SK-N-SH (cell line): ENCODE measurements at regions not wholly inside any gene's neighbourhood (a gene's known extent, or its start where the extent isn't known, plus 50 kb on each side); places are given as distances from the start of the nearest gene placed in this dataset.

Experiments
- CTCF ChIA-PET: fragments of 300-600, 350-600 bp; formaldehyde crosslinking; extraction: SDS; loops from one replicate; lab custom pipeline; 2021; lab: Yijun Ruan, JAX
- POLR2A ChIA-PET: fragments of 350-600 bp; sonication (Branson Sonifier 250); formaldehyde crosslinking; extraction: SDS; loops from one replicate; lab custom pipeline; 2020; ENCODE audit warnings: antibody characterized with exemption, inconsistent platforms; lab: Yijun Ruan, JAX
- DNase-seq: peaks from one replicate; pipeline ENCODE4 v3.0.0; 2012
- H2AFZ ChIP-seq: fragments of 200-600 bp; sonication (generic); 2 replicates; pipeline ENCODE4 v1.8.1; 2016; ENCODE audit warnings: antibody characterized with exemption, mild to moderate bottlenecking, low read depth
- H3F3A ChIP-seq: fragments of 200-600 bp; sonication (generic); replicated peaks from 2 replicates; pipeline ENCODE3; 2016; ENCODE audit warnings: antibody characterized with exemption, mild to moderate bottlenecking; ENCODE audit not compliant: insufficient read depth
- H3K27ac ChIP-seq, 2 experiments: fragments of 200-500 bp in 1 of 2; fragments of 200-600 bp in 1 of 2; sonication (Bioruptor generic) in 1 of 2; sonication (generic), shearing (Covaris generic) in 1 of 2; 2 replicates each; pipeline versions ENCODE4 v1.5.1 to v1.6.1; 2014 to 2016; ENCODE audit warnings: low read depth in 2 of 2, inconsistent platforms in 1 of 2, low read length in 1 of 2, mild to moderate bottlenecking in 1 of 2, mixed read lengths in 1 of 2
- H3K27me3 ChIP-seq: fragments of 200-600 bp; sonication (generic), shearing (Covaris generic); 2 replicates; pipeline ENCODE4 v1.6.1; 2016; ENCODE audit warnings: mixed run types; ENCODE audit not compliant: insufficient read depth
- H3K36me3 ChIP-seq, 2 experiments: fragments of 200-500 bp in 1 of 2; fragments of 200-600 bp in 1 of 2; sonication (Bioruptor generic) in 1 of 2; sonication (generic) in 1 of 2; replicated peaks in 1 of 2; 2 replicates each; pipeline versions ENCODE3 to v1.5.1; 2014 to 2016; ENCODE audit warnings: low read length in 1 of 2, mild to moderate bottlenecking in 1 of 2; ENCODE audit not compliant: insufficient read depth in 2 of 2, control insufficient read depth in 1 of 2
- H3K4me1 ChIP-seq, 2 experiments: fragments of 200-500 bp in 1 of 2; fragments of 200-600 bp in 1 of 2; sonication (Bioruptor generic) in 1 of 2; sonication (generic), shearing (Covaris generic) in 1 of 2; 2 replicates each; pipeline versions ENCODE4 v1.5.1 to v1.6.1; 2014 to 2016; ENCODE audit warnings: low read depth in 1 of 2, low read length in 1 of 2, mixed run types in 1 of 2; ENCODE audit not compliant: insufficient read depth in 2 of 2, control insufficient read depth in 1 of 2
- H3K4me2 ChIP-seq: fragments of 200-600 bp; sonication (generic), shearing (Covaris generic); 2 replicates; pipeline ENCODE4 v1.6.1; 2017; ENCODE audit warnings: mixed run types
- H3K4me3 ChIP-seq, 2 experiments: fragments of 200-500 bp in 1 of 2; fragments of 200-600 bp in 1 of 2; sonication (Bioruptor generic) in 1 of 2; sonication (generic), shearing (Covaris generic) in 1 of 2; 2 replicates each; pipeline versions ENCODE4 v1.5.1 to v1.8.1; 2014 to 2016; ENCODE audit warnings: low read depth in 2 of 2, inconsistent platforms in 1 of 2, low read length in 1 of 2, mild to moderate bottlenecking in 1 of 2, mixed read lengths in 1 of 2, moderate library complexity in 1 of 2
- H3K79me2 ChIP-seq: fragments of 200-600 bp; sonication (generic); 2 replicates; pipeline ENCODE4 v1.8.1; 2017; ENCODE audit warnings: mild to moderate bottlenecking; ENCODE audit not compliant: insufficient read depth
- H3K9ac ChIP-seq: fragments of 200-600 bp; sonication (generic); 2 replicates; pipeline ENCODE4 v1.6.1; 2017; ENCODE audit warnings: mixed run types
- H3K9me2 ChIP-seq: fragments of 200-600 bp; sonication (generic); 2 replicates; pipeline ENCODE4 v1.6.1; 2017; ENCODE audit warnings: mixed run types
- H3K9me3 ChIP-seq: fragments of 200-600 bp; sonication (generic); 2 replicates; pipeline ENCODE4 v1.6.1; 2017; ENCODE audit warnings: mixed run types, mild to moderate bottlenecking, moderate library complexity
- H4K20me1 ChIP-seq: fragments of 200-600 bp; sonication (generic); 2 replicates; pipeline ENCODE4 v1.6.1; 2017; ENCODE audit warnings: mild to moderate bottlenecking, mixed run types; ENCODE audit not compliant: insufficient read depth
- CTCF ChIP-seq: fragments of 200-600 bp; sonication (generic); IDR thresholded peaks from 2 replicates; pipeline ENCODE4 v1.6.1; 2017; ENCODE audit warnings: antibody characterized with exemption, mild to moderate bottlenecking, moderate library complexity
- FOSL2 ChIP-seq: IDR thresholded peaks from 2 replicates; pipeline ENCODE4 v1.4.0; 2012; ENCODE audit warnings: low read depth, mild to moderate bottlenecking, moderate library complexity, borderline replicate concordance
- FOXJ3 ChIP-seq: sonication (generic); formaldehyde crosslinking; IDR thresholded peaks from 2 replicates; pipeline ENCODE4 v1.5.1; 2020; ENCODE audit warnings: mild to moderate bottlenecking, missing genetic modification reagents
- GABPA ChIP-seq: IDR thresholded peaks from 2 replicates; pipeline ENCODE4 v1.4.0; 2012; ENCODE audit warnings: low read depth, mild to moderate bottlenecking
- GATA2 ChIP-seq: sonication (generic); formaldehyde crosslinking; IDR thresholded peaks from 2 replicates; pipeline ENCODE4 v1.5.0; 2020; ENCODE audit warnings: mild to moderate bottlenecking, missing genetic modification reagents
- JUND ChIP-seq: IDR thresholded peaks from 2 replicates; pipeline ENCODE4 v1.4.0; 2012
- NRF1 ChIP-seq: IDR thresholded peaks from 2 replicates; pipeline ENCODE4 v1.6.1; 2012; ENCODE audit warnings: low read depth, mild to moderate bottlenecking, low read length
- PBX3 ChIP-seq: IDR thresholded peaks from 2 replicates; pipeline ENCODE4; 2012
- RAD21 ChIP-seq: IDR thresholded peaks from 2 replicates; pipeline ENCODE4 v1.6.1; 2012; ENCODE audit warnings: mild to moderate bottlenecking, low read length
- RFX5 ChIP-seq: IDR thresholded peaks from 2 replicates; pipeline ENCODE4 v1.6.1; 2012; ENCODE audit warnings: mild to moderate bottlenecking, improper control_type of control experiment, low read length
- RXRA ChIP-seq: IDR thresholded peaks from 2 replicates; pipeline ENCODE4 v1.4.0; 2012; ENCODE audit warnings: low read depth, mild to moderate bottlenecking, borderline replicate concordance
- SIN3A ChIP-seq: IDR thresholded peaks from 2 replicates; pipeline ENCODE4 v1.6.1; 2012; ENCODE audit warnings: low read depth, mild to moderate bottlenecking, low read length, moderate library complexity, borderline replicate concordance
- SMC3 ChIP-seq: IDR thresholded peaks from 2 replicates; pipeline ENCODE4 v1.6.1; 2012; ENCODE audit warnings: low read depth, low read length, improper control_type of control experiment
- TAF1 ChIP-seq: IDR thresholded peaks from 2 replicates; pipeline ENCODE4 v1.6.1; 2012; ENCODE audit warnings: low read depth, mild to moderate bottlenecking, low read length, moderate library complexity, borderline replicate concordance
- TCF12 ChIP-seq: IDR thresholded peaks from 2 replicates; pipeline ENCODE4 v1.4.0; 2012
- TEAD4 ChIP-seq: IDR thresholded peaks from 2 replicates; pipeline ENCODE4 v1.4.0; 2012; ENCODE audit warnings: mild to moderate bottlenecking, borderline replicate concordance; ENCODE audit not compliant: insufficient read depth
- USF1 ChIP-seq: IDR thresholded peaks from 2 replicates; pipeline ENCODE4 v1.4.0; 2012; ENCODE audit warnings: low read depth, borderline replicate concordance
- YY1 ChIP-seq: IDR thresholded peaks from 2 replicates; pipeline ENCODE4 v1.4.0; 2012; ENCODE audit warnings: low read depth, mild to moderate bottlenecking
- ZBTB33 ChIP-seq: IDR thresholded peaks from 2 replicates; pipeline ENCODE4 v1.4.0; 2012; ENCODE audit warnings: low read depth, borderline replicate concordance
- WGBS: methylation state at CpG from one replicate; pipeline ENCODE4 v1.1.6; 2017; ENCODE audit warnings: low lambda C conversion rate; 5-methylcytosine and 5-hydroxymethylcytosine counted together

GRCh38 chr22:47724030-47724429 is 961.6 kb downstream of the TBC1D22A start:
- no peaks in the 10 kb centered on the region for H4K20me1 ChIP-seq
- no peaks in the 10 kb centered on the region for H3K9me3 ChIP-seq
- H2AFZ ChIP-seq, result no peak overlapping the region
- H3K27ac ChIP-seq, result no peak overlapping the region
- ChIA-PET CTCF (no interaction called here), POLR2A (no interaction called here)
- H3K36me3 ChIP-seq, result no peaks in the 10 kb centered on the region
- 41% methylated on average over 5 of the region's 5 CpGs for WGBS
- H3K4me3 ChIP-seq, result no peak overlapping the region
- H3K79me2 ChIP-seq, result no peaks in the 10 kb centered on the region
- no peak for DNase-seq
- H3K4me2 ChIP-seq, result no peak overlapping the region
- no peak overlapping the region for H3K9ac ChIP-seq
- TF ChIP-seq RXRA (no peak), USF1 (no peak), FOXJ3 (CRISPR knock-in tag) (no peak), SIN3A (no peak), SMC3 (no peak), GABPA (no peak), ZBTB33 (no peak), CTCF (no peak), TEAD4 (no peak), TCF12 (no peak), YY1 (no peak), GATA2 (CRISPR knock-in tag) (no peak), RFX5 (no peak), FOSL2 (no peak), RAD21 (no peak), JUND (no peak), TAF1 (no peak), NRF1 (no peak), PBX3 (no peak)
- no peaks in the 10 kb centered on the region for H3K27me3 ChIP-seq
- H3K4me1 ChIP-seq, result no peaks in the 10 kb centered on the region
- H3K9me2 ChIP-seq, result no peaks in the 10 kb centered on the region
- H3F3A ChIP-seq, result no peaks in the 10 kb centered on the region
